HCT116 (cell line): ENCODE measurements at regions not wholly inside any gene's neighbourhood (a gene's known extent, or its start where the extent isn't known, plus 50 kb on each side); places are given as distances from the start of the nearest gene placed in this dataset.

Experiments used
- ATAC-seq: fragments of 200-7000 bp; cut with Tn5 transposase; 2 replicates; pipeline ENCODE4 v1.9.1; 2020; ENCODE audit warnings: mild to moderate bottlenecking, moderate library complexity
- BruUV-seq: library from RNA; stranded (reverse); fragments of 400-500 nt; replicated peaks from 2 replicates; lab custom pipeline; 2021; lab: Mats Ljungman, UMichigan
- CTCF ChIA-PET: fragments of 300-600 bp; sonication (Branson Sonifier 250); formaldehyde crosslinking; loops from one replicate; lab custom pipeline; 2021; ENCODE audit warnings: antibody characterized with exemption; lab: Charles Lee
- POLR2A ChIA-PET: fragments of 300-600, 350-600 bp; sonication (Branson Sonifier 250); formaldehyde crosslinking; loops from one replicate; lab custom pipeline; 2021; ENCODE audit warnings: antibody characterized with exemption; lab: Charles Lee
- RAD21 ChIA-PET, 2 experiments: fragments of 300-600 bp; sonication (Branson Sonifier 250); formaldehyde crosslinking; loops; one replicate each; lab custom pipeline; 2023; ENCODE audit warnings: low total read pairs in 2 of 2; ENCODE audit not compliant: uncharacterized antibody in 2 of 2, unreplicated experiment in 2 of 2, low non-redundant PET in 1 of 2; lab: Charles Lee
- DNase-seq: peaks from one replicate; pipeline ENCODE4 v3.0.0-alpha.2; 2010; ENCODE audit warnings: low read depth, low spot score
- H2AFZ ChIP-seq: fragments of 200-600 bp; shearing (Covaris generic), sonication (generic); 2 replicates; pipeline ENCODE4 v1.6.1; 2017; ENCODE audit warnings: low read depth, mixed run types, mixed read lengths, antibody characterized with exemption, low read length; ENCODE audit not compliant: poor library complexity, severe bottlenecking
- H3K27ac ChIP-seq: 2 replicates; pipeline ENCODE4 v1.5.1; 2012; ENCODE audit warnings: low read depth, low read length
- H3K27me3 ChIP-seq: fragments of 200-600 bp; sonication (generic); 2 replicates; pipeline ENCODE4 v1.6.1; 2016; ENCODE audit warnings: mixed run types, low read length, mixed read lengths; ENCODE audit not compliant: insufficient read depth
- H3K36me3 ChIP-seq, 2 experiments: fragments of 200-500 bp in 1 of 2; fragments of 200-600 bp in 1 of 2; sonication (Bioruptor generic) in 1 of 2; sonication (generic) in 1 of 2; 2 replicates each; pipeline versions ENCODE4 v1.5.1 to v1.6.1; 2014 to 2016; ENCODE audit warnings: low read length in 2 of 2, inconsistent platforms in 1 of 2, mixed read lengths in 1 of 2, mixed run types in 1 of 2; ENCODE audit not compliant: insufficient read depth in 2 of 2, control insufficient read depth in 1 of 2
- H3K4me1 ChIP-seq, 2 experiments: fragments of 200-600 bp in 1 of 2; sonication (generic) in 1 of 2; 2 replicates each; pipeline versions ENCODE4 v1.5.1 to v1.6.1; 2012 to 2017; ENCODE audit warnings: low read length in 2 of 2, inconsistent platforms in 1 of 2, mild to moderate bottlenecking in 1 of 2, mixed read lengths in 1 of 2, mixed run types in 1 of 2, moderate library complexity in 1 of 2; ENCODE audit not compliant: insufficient read depth in 2 of 2, control insufficient read depth in 1 of 2
- H3K4me2 ChIP-seq: fragments of 200-600 bp; sonication (generic); 2 replicates; pipeline ENCODE4 v1.6.1; 2017; ENCODE audit warnings: mixed run types, low read length, mixed read lengths
- H3K4me3 ChIP-seq, 2 experiments: fragments of 200-600 bp in 1 of 2; sonication (generic) in 1 of 2; replicated peaks in 1 of 2; 2 replicates each; pipeline ENCODE4 v1.5.1; 2011 to 2016; ENCODE audit warnings: low read length in 2 of 2, control low read depth in 1 of 2, low read depth in 1 of 2, mild to moderate bottlenecking in 1 of 2, mixed read lengths in 1 of 2, mixed run types in 1 of 2
- H3K79me2 ChIP-seq: fragments of 200-600 bp; sonication (generic); 2 replicates; pipeline ENCODE4 v1.6.1; 2017; ENCODE audit warnings: mild to moderate bottlenecking, mixed run types, low read length, moderate library complexity, mixed read lengths; ENCODE audit not compliant: insufficient read depth
- H3K9ac ChIP-seq: fragments of 200-600 bp; sonication (generic); 2 replicates; pipeline ENCODE4 v1.6.1; 2016; ENCODE audit warnings: low read length, mixed read lengths
- H3K9me2 ChIP-seq: fragments of 200-600 bp; sonication (generic), shearing (Covaris generic); 2 replicates; pipeline ENCODE4 v1.6.1; 2017; ENCODE audit warnings: mixed run types, mild to moderate bottlenecking, moderate library complexity; ENCODE audit not compliant: insufficient read depth
- H3K9me3 ChIP-seq, 2 experiments: fragments of 200-500 bp in 1 of 2; fragments of 200-600 bp in 1 of 2; sonication (Bioruptor generic) in 1 of 2; sonication (generic) in 1 of 2; 2 replicates each; pipeline ENCODE4 v1.6.1; 2014 to 2017; ENCODE audit warnings: low read length in 2 of 2, mixed read lengths in 2 of 2, inconsistent platforms in 1 of 2, low read depth in 1 of 2, mild to moderate bottlenecking in 1 of 2, mixed run types in 1 of 2, moderate library complexity in 1 of 2; ENCODE audit not compliant: control insufficient read depth in 1 of 2, insufficient read depth in 1 of 2
- H4K20me1 ChIP-seq: fragments of 200-600 bp; sonication (generic), shearing (Covaris generic); 2 replicates; pipeline ENCODE4 v1.6.1; 2017; ENCODE audit warnings: mixed run types, mild to moderate bottlenecking, moderate library complexity; ENCODE audit not compliant: insufficient read depth
- ELF1 ChIP-seq: IDR thresholded peaks from 2 replicates; pipeline ENCODE4 v1.6.1; 2012; ENCODE audit warnings: low read depth, borderline replicate concordance
- EZH2 ChIP-seq: fragments of 200-600 bp; sonication (generic); IDR thresholded peaks from 2 replicates; pipeline ENCODE4 v1.6.1; 2017; ENCODE audit warnings: antibody characterized with exemption, mixed run types
- FOSL1 ChIP-seq: IDR thresholded peaks from 2 replicates; pipeline ENCODE4 v1.6.1; 2012; ENCODE audit warnings: low read depth
- JUND ChIP-seq: IDR thresholded peaks from 2 replicates; pipeline ENCODE4 v1.6.1; 2012
- RAD21 ChIP-seq: IDR thresholded peaks from 2 replicates; pipeline ENCODE4 v1.6.1; 2012; ENCODE audit warnings: low read depth, mild to moderate bottlenecking
- SP1 ChIP-seq: IDR thresholded peaks from 2 replicates; pipeline ENCODE4 v1.6.1; 2012; ENCODE audit warnings: low read depth
- SRF ChIP-seq: IDR thresholded peaks from 2 replicates; pipeline ENCODE4 v1.6.1; 2012; ENCODE audit warnings: low read depth
- TCF7L2 ChIP-seq: IDR thresholded peaks from 2 replicates; pipeline ENCODE4 v1.7.0; 2011; ENCODE audit warnings: borderline replicate concordance, inconsistent platforms; ENCODE audit not compliant: insufficient read depth, insufficient read length; ENCODE audit errors: extremely low read depth
- intact Hi-C: fragments of 100-400 bp; cut with micrococcal nuclease; formaldehyde crosslinking; loops from 2 replicates; pipeline ENCODE4 v1.10.0; 2022
- TF ChIP-seq, protein P1 (sequence below): IDR thresholded peaks from 2 replicates; pipeline ENCODE4 v1.6.1; 2012; ENCODE audit warnings: low read depth

DNA sequence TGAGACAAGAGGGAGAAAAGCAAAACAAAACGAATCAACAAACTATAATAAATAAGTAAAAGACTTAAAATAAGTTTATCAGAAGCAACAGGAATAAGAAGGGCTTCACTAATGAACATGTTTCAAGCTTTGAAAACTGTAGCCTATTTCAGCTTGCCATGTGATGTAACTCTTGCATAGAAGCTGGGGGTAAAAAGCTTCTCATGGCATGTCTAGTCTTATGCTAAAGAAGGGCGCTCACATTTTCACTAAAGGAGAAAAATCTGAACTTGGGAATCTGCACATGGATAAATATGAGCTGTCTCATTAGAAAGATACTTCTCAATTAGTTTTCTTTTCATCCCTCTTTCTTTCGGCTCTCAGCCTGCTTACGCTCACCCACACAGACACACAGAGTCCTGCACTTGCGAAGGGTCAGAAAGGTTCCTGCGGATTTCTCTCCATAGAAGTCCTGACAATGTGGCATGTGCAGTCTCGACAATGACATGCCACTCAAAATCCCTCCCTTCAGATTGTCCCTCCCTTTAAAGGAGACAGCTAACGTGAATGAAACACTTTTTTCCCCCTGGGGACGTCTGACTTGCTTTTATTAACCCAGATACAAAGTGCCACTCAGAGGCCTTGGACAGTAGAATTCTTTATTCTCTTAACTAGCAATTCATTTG, 568.9 kb upstream of the NR2F2 start:
- Histone ChIP-seq H3K27ac (no peak overlapping the region), H3K9ac (no peak overlapping the region), H3K4me3 (no peak overlapping the region), H3K9me3 (no peaks in the 10 kb centered on the region), H3K4me2 (no peak overlapping the region), H3K27me3 (no peaks in the 10 kb centered on the region), H2AFZ (no peak overlapping the region), H3K36me3 (no peaks in the 10 kb centered on the region), H3K79me2 (no peaks in the 10 kb centered on the region), H3K9me2 (no peaks in the 10 kb centered on the region), H4K20me1 (no peaks in the 10 kb centered on the region), H3K4me1 (no peaks in the 10 kb centered on the region)
- BruUV-seq, result no TSS peak
- ChIA-PET POLR2A (no interaction called here), CTCF (no interaction called here), RAD21 (no interaction called here)
- DNase-seq (no peak), ATAC-seq (no peak)
- TF ChIP-seq SRF (no peak), RAD21 (no peak), TCF7L2 (no peak), EZH2 (no peak), JUND (no peak), ELF1 (no peak), FOSL1 (no peak), SP1 (no peak)
- TF ChIP-seq, protein P1, sequence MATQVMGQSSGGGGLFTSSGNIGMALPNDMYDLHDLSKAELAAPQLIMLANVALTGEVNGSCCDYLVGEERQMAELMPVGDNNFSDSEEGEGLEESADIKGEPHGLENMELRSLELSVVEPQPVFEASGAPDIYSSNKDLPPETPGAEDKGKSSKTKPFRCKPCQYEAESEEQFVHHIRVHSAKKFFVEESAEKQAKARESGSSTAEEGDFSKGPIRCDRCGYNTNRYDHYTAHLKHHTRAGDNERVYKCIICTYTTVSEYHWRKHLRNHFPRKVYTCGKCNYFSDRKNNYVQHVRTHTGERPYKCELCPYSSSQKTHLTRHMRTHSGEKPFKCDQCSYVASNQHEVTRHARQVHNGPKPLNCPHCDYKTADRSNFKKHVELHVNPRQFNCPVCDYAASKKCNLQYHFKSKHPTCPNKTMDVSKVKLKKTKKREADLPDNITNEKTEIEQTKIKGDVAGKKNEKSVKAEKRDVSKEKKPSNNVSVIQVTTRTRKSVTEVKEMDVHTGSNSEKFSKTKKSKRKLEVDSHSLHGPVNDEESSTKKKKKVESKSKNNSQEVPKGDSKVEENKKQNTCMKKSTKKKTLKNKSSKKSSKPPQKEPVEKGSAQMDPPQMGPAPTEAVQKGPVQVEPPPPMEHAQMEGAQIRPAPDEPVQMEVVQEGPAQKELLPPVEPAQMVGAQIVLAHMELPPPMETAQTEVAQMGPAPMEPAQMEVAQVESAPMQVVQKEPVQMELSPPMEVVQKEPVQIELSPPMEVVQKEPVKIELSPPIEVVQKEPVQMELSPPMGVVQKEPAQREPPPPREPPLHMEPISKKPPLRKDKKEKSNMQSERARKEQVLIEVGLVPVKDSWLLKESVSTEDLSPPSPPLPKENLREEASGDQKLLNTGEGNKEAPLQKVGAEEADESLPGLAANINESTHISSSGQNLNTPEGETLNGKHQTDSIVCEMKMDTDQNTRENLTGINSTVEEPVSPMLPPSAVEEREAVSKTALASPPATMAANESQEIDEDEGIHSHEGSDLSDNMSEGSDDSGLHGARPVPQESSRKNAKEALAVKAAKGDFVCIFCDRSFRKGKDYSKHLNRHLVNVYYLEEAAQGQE, result no peak
- intact Hi-C loops, result no loop called here
